HG03565 (cell line): ENCODE measurements at regions not wholly inside any gene's neighbourhood (a gene's known extent, or its start where the extent isn't known, plus 50 kb on each side); places are given as distances from the start of the nearest gene placed in this dataset.
A peak's percentile ranks its signal among the peaks of the same experiment; 100 is the strongest.

Experiments
- ATAC-seq: cut with Tn5 transposase; IDR thresholded peaks from one replicate; pipeline ENCODE4 v1.9.1; 2021; ENCODE audit warnings: mild to moderate bottlenecking, moderate library complexity; ENCODE audit not compliant: unreplicated experiment

GRCh38 chr4:145251391-145251790 lies 71.0 kb upstream of the OTUD4 start:
- ATAC-seq, result no peak

DNA sequence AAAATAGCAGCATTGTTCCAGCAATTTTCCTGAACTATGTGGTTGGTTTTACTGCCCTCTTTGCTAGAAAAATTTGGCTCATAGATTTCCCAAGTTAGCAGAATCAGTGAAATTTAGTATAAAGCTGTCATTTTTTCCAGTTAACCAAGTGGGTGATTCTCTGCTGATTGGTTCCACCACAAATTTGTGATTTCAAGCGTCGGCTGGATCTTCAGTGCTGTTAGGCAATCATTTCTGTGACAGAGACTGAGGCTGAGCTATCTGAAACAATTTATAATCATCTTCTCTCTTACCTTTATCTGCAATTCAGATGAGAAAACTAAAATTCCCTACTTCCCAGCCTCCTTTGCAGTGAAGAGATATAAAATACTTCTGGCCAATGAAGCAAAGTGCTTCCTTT lies 68.6 kb upstream of the OTUD4 start:
- no peak for ATAC-seq

DNA sequence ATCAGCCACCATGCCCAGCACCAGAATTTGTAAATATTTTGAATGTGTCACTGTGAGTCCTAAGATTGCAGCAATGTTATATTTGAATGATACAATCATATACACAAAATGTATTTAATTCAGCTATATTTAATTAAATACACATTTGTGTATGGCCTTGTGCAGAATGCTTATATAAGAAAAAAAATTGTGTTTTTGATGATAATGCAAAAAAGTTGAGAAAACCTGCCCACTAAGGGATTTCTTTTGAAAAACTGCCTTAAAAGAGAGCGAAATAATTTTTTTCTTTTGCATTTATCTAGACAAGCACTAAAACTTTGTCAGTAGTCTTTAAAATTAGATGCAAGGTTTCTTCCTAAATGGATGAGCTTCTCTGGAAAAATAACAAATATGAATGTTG lies 68.1 kb upstream of the OTUD4 start:
- ATAC-seq, result no peak

DNA sequence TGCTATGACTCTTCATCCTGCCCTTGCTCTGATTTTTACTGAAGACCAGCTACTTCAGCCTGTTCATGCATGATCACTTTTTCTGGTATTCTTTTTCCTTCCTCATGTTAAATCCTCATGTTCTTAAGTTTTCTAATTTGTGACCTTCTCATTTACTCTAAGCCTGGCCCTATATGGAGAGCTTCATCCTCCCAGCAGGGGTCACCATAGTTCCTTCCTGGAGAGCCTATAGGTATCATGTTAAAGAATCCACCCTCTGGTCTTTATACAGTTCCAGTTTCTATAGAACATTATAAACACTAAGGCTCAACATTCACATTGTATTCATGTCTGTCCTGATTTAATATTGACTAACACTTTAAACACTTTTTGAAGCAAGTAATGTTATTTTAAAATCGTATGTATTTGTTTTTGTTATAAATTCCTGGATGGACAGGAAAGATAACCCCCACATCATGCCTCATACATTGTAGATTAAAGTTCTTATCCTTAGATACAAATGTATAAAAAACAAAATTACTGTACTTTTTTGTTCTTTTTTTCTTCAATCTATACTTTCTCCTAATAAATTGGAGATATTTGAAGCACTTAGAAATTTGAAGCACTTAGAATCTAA lies 53.8 kb upstream of the OTUD4 start:
- ATAC-seq, result peak; percentile 96

DNA sequence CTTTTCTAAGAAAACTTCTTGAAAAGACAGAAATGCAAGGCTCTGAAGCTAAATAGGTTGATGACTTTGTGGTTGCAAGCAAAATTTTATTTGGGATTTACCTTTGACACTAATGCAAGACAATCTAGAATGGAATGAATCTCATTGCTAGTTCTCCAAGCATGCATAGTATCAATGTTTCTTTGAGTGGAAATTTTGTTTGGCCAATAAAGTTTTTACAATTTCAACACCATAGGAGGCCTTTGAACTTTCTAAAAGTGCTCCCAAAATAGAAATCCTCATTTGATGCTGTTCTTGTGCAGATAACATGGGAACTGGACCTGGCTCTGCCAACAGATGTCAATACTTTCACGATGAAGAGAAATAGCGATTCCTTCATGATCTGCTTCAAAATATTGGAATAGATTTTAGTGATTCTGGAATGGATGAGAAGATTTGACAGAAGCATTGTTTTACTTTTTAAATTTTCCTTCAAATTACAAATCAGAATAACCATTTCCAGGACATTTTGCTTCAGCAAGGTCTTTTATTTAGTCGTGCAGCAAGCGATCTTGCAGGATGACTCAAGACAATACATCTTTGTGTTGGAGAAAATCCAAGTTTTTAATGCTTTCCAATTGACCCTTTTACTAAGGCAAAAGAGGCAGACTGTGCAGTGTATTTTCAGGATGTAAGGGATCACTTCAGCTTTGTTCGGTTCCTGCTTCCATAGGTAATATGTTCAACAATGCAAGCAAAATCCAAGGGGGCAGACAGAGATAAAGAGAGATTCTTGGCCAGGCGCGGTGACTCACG lies 51.7 kb upstream of the OTUD4 start:
- no peak for ATAC-seq

- no peak for ATAC-seq
Observed at GRCh38 chr4:145230726-145231125, 50.3 kb upstream of the OTUD4 start.
